ENCODE measurements at regions not wholly inside any gene's neighbourhood (a gene's known extent, or its start where the extent isn't known, plus 50 kb on each side); places are given as distances from the start of the nearest gene placed in this dataset.

DNA sequence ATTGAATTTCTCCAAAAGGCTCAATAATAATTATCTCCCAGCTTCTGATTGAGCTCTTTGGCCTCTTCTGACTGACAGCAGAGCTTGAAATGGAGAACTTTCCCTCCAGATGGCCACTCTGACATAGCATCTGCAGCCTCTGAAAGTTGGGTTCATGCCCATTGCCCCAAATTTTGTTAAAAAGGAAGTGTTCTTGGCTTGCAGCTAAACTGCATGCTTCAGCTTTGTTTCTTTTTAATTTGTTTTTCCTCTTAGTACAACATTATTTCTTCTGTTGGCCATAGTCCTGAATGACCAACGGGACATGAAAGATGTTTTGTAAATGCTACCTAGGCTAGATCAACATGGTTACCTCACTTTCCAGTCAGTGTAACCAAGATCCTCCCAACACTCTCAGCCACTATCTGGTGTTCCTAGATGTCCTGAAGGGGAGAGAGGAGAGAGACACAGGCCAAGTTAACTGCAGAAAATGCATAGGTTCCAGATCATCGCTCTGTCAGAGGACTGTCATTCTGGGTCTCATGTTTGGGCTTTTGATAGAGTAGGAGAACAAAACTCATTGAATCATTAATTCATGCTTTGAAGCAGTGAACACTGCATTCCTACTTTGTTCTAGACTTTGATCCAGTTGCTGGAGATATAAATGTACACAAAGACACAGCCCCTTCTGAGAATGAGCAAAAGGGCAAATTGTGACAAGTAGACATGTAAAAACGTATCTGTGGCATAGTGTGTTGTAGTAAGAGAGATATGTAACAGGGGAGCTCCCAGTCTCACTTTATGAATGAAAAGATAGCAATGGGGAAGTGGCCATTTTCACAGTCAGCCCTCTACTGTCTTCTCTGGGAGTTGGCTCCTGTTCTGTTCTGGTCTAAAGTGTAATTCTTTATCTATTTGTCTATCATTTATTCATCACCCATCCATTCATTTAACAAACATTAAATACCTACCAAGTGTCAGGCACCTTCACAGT, 156.2 kb downstream of the ZNF621 start:
- TF ChIP-seq, protein P1, sequence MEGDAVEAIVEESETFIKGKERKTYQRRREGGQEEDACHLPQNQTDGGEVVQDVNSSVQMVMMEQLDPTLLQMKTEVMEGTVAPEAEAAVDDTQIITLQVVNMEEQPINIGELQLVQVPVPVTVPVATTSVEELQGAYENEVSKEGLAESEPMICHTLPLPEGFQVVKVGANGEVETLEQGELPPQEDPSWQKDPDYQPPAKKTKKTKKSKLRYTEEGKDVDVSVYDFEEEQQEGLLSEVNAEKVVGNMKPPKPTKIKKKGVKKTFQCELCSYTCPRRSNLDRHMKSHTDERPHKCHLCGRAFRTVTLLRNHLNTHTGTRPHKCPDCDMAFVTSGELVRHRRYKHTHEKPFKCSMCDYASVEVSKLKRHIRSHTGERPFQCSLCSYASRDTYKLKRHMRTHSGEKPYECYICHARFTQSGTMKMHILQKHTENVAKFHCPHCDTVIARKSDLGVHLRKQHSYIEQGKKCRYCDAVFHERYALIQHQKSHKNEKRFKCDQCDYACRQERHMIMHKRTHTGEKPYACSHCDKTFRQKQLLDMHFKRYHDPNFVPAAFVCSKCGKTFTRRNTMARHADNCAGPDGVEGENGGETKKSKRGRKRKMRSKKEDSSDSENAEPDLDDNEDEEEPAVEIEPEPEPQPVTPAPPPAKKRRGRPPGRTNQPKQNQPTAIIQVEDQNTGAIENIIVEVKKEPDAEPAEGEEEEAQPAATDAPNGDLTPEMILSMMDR (IDR thresholded peaks at IDR 0.05; ENCODE audit: poor library complexity) = no peak
- no peak for TF ChIP-seq EZH2 (IDR thresholded peaks at IDR 0.05; ENCODE audit: borderline replicate concordance)
- no peak for TF ChIP-seq EZH2phosphoT487 (IDR thresholded peaks at IDR 0.05; ENCODE audit: low read depth, severe bottlenecking, unreplicated experiment)

Measured in hepatocyte (in vitro differentiated cells).